ENCODE measurements at regions not wholly inside any gene's neighbourhood (a gene's known extent, or its start where the extent isn't known, plus 50 kb on each side); places are given as distances from the start of the nearest gene placed in this dataset.
"Not testable (repeated sequence)": the region's sequence is repeated elsewhere in the genome, so short reads cannot be mapped to it uniquely, and the experiment has no call there.

DNA sequence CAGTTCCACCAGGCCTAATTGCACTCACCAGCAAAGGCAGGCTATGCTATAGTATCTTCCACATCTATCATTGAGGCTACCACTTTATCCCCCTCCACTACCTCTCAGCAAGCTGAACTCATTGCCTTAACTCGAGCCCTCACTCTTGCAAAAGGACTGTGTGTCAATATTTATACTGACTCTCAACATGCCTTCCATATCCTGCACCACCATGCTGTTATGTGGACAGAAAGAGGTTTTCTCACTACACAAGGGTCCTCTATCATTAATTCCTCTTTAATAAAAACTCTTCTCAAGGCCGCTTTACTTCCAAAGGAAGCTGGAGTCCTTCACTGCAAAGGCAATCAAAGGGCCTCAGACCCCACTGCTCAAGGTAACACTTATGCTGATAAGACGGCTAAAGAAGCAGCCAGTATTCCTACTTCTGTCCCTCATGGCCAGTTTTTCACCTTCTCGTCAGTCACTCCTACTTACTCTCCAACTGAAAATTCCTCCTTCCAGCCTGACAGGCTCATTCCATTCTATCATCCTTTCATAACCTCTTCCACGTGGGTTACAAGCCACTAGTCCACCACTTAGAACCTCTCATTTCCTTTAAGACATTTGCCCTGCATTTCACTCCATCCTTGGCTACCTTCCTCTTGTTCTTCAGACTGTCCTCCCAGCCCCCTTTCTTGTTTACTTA, 1110.9 kb upstream of the TMEM132C start:
- not testable (repeated sequence) for DNase-seq (ENCODE audit: low read depth in 3 of 3, low spot score in 2 of 3)

DNA sequence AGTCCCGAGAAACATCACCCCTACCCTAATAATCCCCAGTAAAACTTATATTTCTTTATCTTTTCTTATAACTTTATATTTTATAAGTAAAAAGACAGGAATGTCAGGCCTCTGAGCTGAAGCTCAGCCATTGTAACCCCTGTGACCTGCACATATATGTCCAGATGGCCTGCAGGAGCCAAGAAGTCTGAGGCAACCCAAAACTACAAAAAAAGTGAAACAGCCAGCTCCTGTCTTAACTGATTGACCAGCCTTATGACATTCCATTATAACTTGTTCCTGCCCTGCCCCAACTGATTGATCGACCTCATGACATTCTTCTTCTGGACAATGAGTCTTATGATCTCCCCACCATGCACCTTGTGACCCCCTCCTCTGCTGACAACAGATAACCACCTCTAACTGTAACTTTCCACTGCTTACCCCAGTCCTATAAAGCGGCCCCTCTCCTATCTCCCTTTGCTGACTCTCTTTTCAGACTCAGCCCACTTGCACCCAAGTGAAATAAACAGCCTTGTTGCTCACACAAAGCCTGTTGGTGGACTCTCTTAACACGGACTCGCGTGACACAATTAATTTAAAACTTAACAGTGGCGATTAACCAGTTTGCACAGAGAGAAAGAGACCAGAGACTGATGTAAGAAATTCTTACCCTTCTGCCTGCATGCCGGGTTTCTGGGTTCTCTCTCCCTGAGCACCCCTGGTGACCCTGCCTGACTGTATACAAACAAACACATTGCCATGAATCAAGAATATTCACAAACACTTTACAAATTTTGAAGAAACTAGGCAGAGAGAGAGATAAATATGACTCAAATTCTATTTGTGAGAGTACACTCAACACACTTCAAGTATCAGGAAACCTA, 1109.2 kb upstream of the TMEM132C start:
- not testable (repeated sequence) for DNase-seq (ENCODE audit: low read depth in 3 of 3, low spot score in 2 of 3)

DNA sequence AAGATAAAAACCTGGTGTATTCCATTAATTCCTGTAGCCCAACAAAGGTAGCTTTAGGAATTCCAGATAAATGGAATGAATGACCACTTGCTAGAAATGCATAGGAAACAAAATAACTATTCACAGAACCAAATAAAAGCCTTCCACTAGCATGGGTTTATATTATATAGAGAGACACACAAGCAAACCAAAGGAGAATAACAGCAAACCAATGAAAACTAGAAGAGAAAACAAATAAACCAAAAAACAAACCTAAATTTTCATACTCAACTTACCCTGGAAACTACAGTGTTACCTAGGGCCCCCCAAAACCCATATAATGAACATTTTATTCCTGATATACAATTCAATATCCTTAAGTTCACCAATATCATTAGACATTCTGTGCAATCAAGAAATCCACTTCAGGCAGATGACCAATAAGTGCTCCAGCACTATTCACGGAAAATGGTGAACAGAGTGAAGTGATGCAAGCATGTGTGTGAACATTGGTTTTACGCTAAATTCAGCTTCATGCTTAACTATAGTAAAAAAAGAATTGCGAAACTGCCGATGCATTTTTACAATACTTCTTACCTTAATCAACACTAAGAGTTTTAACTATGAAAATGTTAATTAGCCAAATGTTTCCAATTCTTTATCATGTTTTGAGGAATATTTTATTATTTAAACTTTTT, 1108.4 kb upstream of the TMEM132C start:
- no peak for DNase-seq (ENCODE audit: low read depth in 3 of 3, low spot score in 2 of 3)

DNA sequence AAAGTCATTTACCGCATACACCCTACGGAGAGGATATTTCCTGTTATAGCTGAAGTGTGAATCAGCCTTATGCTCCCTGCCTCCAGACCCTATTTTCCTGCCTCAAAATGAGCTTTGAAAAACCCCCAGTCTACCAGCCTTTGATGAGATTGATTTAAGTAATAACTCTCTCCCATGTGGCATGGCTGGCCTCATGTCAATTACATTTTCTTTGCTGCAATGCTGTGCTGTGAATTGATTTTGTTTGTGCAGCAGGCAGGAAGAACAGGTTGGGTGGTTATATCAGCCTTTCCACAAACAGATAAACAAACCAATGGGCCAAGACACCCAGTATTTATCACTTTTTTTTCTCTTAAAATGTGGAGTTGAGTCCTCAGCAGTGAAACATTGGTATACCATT, 1105.5 kb upstream of the TMEM132C start:
- no peak for DNase-seq (ENCODE audit: low read depth in 3 of 3, low spot score in 2 of 3)

DNA sequence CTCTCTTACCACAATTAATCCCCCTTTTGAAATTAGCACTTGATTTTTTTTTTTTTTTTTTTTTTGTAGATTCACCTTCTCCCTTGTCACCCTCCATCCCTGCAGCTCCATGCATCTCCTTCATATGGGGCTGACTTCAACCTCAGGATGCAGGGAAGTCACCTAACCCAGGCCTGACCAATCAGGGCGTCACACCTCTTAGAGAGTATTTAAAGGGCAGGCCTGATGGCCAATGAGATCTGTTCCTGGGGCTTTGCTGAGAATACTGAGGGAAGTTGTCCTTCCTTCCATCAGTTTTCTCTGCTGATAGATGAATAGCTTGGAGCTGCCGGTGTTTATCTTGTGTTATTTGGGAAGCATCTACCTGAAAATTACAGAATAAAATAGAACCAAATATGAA, 1104.7 kb upstream of the TMEM132C start:
- DNase-seq (ENCODE audit: low read depth in 3 of 3, low spot score in 2 of 3), result no peak

DNA sequence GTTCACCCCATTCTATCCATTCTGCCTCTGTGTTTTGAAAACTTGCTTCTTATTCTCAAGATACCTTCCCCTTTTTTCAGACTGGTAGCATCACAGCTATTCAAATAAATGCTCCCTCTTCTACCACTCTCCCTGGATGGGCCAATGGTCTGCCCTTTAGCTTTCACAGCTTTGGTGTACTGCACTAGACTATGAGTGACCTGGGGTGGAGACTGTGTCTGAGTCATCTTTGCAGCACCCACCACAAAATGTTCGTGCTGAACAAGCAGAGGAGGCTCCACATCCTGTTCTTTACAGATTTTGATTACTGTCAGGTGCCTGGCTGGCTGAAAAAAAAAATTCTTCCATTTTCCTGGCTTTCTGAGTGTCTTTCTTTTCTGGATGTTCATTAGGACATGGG, 1104.1 kb upstream of the TMEM132C start:
- DNase-seq (ENCODE audit: low read depth in 3 of 3, low spot score in 2 of 3), result no peak

DNA sequence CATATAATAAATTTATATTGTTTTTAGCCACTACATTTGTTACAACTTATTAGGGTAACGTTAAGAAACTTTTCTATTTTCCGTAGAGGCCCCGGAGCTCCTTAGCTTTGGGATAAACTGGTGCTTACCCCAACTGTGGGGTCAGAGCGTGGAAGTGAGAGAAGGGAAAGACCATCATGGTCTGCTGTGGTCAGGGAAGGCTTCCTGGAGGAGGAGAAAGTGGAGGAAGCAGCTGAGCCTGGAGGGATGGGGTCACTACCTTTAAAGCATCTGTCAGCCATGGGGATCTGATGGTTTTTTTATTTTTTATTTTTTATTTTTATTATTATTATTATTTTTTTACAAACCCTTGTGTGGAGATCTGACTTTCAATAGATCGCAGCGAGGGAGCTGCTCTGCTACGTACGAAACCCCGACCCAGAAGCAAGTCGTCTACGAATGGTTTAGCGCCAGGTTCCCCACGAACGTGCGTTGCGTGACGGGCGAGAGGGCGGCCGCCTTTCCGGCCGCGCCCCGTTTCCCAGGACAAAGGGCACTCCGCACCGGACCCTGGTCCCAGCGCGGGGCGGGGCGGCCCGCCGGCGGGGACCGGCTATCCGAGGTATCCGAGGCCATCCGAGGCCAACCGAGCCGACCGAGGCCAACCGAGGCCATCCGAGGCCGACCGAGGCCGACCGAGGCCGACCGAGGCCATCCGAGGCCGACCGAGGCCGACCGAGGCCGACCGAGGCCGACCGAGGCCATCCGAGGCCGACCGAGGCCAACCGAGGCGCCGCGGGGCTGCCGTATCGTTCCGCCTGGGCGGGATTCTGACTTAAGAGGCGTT, 1101.2 kb upstream of the TMEM132C start:
- peak; percentile 27 to 58 (median 52) for DNase-seq (ENCODE audit: low read depth in 3 of 3, low spot score in 2 of 3)

DNA sequence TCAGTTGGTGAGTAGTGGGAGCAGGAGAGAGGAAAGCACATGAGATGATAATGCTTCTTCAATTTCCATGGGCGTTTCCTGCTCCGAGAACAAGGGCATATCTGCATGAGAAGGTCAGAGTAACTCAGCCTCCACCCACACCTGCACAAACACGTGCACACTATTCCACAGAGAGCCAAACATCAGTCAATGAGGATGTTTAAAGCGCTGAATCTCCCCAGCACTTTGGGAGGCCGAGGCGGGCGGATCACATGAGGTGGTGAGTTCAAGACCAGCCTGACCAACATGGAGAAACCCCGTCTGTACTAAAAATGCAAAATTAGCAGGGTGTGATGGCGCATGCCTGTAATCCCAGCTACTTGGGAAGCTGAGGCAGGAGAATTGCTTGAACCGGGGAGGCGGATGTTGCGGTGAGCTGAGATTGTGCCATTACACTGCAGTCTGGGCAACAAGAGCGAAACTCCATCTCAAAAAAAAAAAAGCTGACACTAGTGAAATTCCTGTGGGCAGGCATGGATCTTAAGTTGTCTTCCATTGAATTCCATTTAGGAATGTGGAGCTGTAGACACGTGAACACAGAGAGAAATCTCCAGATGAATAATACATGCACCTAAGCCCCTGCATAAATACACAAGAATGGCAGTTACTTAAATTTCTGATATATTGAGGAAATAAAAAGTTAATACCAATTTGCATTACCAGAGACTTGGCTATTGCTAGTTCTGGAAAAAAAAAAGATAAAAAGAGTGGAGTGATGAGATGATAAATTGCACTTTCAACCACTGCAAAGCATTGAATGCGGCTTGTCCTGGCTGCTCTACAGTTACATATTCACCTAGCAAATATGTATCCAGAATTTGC, 1097.4 kb upstream of the TMEM132C start:
- DNase-seq (ENCODE audit: low read depth in 3 of 3, low spot score in 2 of 3), result no peak

DNA sequence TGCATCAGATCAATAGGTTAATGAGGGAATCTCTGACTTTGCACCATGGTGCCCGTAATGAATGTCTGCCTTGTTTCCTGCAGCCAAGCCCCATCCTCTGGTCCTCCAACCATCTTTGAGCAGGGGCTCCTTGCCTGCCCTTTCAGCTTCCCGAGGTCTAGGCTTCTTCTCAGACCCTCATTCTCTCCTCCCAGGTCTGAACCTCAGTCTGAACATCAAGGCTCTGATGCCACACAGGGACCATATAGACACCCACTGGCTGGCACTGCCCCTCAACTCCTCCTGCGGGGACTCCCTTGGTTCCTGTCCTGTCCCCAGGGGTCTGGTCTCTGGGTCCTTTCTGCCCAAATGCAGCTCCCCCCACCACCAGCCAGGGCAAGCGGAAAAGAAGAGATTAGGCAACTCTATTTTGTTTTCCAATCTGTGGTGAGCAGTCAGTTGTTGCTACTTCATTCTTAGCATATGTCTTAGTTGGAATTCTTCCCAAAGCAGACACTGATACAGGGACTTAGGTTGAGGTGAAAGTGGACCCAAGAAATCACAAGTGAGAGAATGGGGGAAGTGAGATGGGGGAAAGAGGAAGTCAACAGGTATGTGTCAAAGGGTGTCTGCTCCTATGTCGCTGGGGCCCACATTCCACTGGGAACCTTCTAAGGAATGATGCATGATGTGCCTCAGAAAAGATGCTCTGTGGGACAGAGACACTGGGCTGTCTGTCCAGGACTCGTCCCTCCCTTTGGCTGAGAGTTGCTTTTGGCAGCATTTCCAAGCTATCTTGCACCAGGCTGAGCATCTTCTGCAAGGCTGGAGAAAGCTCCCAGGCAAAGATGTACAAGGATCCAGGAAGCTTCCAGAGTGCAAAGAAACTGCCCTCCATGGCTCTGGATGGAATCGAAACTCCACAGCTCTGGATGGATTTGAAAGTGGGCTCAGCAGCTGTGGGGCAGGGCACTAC, 1096.5 kb upstream of the TMEM132C start:
- no peak for DNase-seq (ENCODE audit: low read depth in 3 of 3, low spot score in 2 of 3)

DNA sequence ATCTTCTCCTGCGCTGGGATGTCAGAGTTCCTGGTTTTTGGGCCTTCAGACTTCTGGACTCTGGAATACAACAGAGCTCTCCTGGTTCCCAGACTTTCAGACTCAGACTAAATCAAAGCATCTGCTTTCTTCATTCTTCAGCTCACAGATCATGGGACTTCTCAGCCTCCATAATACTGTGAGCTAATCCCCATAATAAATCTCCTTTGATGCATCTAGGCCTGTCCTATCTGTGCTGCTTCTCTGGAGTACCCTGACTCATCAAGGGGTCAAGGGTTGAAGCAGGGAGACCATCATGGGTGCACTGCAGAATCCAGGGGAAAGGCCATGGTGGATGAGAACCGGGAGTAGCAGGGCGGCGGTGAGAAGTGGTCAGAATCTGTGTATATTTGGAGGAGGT, 1094.1 kb upstream of the TMEM132C start:
- DNase-seq (ENCODE audit: low read depth in 3 of 3, low spot score in 2 of 3), result no peak

DNA sequence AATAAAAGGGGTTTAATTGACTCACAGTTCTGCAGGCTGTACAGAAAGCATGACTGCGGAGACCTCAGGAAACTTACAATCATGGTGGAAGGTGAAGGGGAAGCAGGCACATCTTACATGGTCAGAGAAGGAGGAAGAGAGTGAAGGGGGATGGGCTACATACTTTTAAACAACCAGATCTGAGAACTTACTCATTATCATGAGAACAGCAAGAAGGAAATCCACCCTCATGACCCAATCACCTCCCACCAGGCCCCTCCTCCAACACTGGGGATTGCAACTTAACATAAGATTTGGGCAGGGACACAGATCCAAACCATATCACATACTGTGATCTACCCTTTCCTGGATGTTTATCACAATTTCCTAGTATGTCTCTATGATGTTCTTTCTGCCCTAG, 1093.0 kb upstream of the TMEM132C start:
- DNase-seq (ENCODE audit: low read depth in 3 of 3, low spot score in 2 of 3), result not testable (repeated sequence)

DNA sequence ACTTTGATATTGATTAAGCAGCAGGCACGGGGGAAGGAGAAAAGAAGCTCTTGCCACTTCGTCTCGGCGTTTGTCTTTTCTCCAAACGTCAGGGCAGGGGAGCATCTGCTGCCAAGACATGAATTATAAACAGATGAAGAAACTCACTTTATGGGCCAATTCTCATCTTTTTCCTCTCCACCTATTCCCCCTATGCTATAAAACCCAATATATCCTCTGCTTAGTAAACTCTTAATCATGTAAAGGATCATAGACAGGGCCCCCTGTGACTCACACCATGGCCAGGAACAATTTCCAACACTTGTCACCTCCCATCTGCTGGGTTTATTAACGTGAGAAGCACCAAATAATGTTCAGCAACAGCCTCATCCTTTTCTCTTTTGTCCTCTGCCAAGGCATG, 1092.1 kb upstream of the TMEM132C start:
- DNase-seq (ENCODE audit: low read depth in 3 of 3, low spot score in 2 of 3), result no peak

DNA sequence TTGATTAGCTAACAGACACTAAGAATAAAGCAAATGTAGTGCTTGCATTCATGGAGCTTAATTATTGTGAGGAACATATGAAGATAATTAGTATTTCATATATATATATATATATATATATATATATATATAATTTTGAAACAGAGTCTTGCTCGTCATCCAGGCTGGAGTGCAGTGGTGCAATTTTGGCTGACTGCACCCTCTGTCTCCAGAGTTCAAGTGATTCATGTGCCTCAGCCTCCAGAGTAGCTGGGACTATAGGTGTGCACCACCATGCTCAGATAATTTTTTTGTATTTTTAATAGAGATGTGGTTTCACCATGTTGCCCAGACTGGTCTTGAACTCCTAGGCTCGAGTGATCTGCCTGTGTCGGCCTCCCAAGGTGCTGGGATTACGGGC, 1091.6 kb upstream of the TMEM132C start:
- DNase-seq (ENCODE audit: low read depth in 3 of 3, low spot score in 2 of 3), result no peak

DNA sequence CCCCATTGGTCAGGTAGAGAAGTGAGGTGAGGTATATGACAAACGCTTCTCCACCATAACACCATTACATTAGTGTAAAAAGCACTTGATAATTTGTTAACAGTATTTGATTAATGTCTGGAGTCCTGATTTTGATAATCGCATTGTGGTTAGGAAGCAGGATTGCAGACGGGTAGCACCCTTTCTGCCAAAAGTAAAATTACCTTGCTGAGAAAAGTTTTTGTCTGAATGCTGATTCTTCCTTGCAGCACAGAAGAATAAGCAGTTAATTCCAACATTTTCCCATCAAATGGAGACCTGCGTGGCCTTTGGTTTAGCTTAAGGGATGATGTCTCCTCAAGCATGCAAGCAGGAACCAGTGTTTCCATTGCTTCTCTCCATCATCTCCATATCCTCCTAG, 1090.2 kb upstream of the TMEM132C start:
- no peak for DNase-seq (ENCODE audit: low read depth in 3 of 3, low spot score in 2 of 3)

DNA sequence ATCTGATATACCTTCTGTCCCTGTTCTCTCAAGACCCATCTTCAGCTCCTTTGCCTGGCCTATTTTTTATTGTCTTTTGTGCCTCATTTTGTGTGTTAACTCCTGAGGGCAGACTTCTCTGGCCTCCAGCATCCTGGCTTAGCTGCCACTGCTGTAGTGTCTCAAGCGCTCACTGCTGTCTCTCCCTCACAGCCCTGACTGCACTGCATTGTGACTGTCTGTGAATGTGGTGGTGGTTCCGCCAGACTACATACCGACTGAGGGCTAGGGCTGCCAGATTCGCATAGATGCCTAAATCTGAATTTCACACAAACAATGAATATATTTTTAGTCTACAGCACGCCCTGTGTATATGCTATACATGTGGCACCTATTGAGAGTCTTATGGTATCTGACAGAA, 1088.9 kb upstream of the TMEM132C start:
- no peak for DNase-seq (ENCODE audit: low read depth in 3 of 3, low spot score in 2 of 3)

DNA sequence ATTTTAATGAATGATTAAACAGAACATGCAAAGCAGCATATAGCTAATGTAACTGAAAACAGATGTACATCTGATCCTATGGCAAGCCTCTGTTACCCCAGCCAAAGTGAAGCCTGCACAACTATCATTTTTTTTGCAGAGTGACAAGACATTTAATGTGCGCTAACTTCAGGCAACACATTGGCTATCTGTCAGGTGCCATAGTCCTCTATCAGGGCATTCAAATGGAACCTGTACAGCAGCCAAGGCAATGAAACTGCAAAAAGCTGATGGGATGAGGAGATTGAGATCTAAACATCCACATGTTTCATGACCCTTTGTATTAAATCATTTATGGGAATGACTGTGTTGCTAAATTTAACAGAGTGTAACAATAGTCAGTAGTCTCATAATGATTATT, 1088.5 kb upstream of the TMEM132C start:
- DNase-seq (ENCODE audit: low read depth in 3 of 3, low spot score in 2 of 3), result no peak

DNA sequence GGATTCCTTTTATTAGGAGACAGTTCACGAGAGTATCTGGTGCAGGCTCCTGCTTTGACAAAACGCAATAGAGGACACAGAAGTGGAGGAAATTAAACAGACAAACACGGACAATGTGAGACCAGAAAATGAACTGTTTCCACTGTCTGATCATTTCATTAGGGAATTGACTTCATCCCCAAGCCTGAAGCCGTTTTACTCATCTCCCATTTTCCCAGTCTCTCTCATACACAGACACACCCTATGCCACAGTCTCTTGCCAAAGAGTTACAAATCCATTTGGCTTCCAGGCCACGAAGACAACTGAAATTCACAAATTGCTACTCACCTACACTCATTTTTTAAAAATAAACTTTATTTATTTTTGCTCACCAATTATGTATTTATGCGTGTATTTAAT, 1087.8 kb upstream of the TMEM132C start:
- DNase-seq (ENCODE audit: low read depth in 3 of 3, low spot score in 2 of 3), result no peak

DNA sequence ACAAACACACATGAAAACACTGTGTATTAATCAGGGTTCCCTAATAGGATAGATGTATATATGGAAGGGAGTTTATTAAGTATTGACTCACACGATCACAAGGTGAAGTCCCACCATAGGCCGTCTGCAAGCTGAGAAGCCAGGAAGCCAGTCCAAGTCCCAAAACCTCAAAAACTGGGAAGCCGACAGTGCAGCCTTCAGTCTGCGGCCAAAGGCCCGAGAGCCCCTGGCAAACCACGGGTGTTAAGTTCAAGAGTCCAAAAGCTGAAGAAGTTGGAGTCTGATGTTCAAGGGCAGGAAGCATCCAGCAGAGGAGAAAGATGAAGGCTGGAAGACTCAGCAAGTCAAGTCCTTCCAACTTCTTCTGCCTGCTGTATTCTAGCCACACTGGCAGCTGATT, 1085.0 kb upstream of the TMEM132C start:
- no peak for DNase-seq (ENCODE audit: low read depth in 3 of 3, low spot score in 2 of 3)

DNA sequence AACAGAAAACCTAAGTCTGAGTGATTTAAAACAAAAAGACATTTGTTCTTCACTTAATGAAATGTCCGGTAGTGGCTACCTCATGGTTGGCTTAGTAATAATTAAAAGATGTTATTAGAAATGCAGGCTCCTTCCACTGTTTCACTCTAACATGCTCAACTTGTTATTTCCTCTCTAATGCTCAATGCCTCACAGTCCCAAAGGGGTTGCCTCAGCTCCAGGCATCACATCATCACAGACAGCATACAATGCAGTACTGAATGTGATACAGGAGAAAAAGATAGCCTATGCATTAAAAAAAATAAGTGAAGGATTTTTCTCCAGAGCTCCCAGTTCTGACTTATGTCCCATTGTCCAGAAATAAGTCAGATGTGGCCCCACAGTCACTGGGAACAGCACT, 1077.0 kb upstream of the TMEM132C start:
- no peak for DNase-seq (ENCODE audit: low read depth in 3 of 3, low spot score in 2 of 3)
